ENCODE measurements at regions not wholly inside any gene's neighbourhood (a gene's known extent, or its start where the extent isn't known, plus 50 kb on each side); places are given as distances from the start of the nearest gene placed in this dataset.

GRCh38 chr6:43957273-43957672 is 170.0 kb downstream of the MRPL14 start:
- no peak overlapping the region for H3K4me3 Mint-ChIP-seq
- no peak for ATAC-seq
- CTCF ChIA-PET = no interaction called here
- peaks cover 40% of the 10 kb centered on the region for H3K27me3 Mint-ChIP-seq (ENCODE audit: low read depth)
- POLR2A ChIA-PET = no interaction called here
- H3K4me1 Mint-ChIP-seq (ENCODE audit: low read depth) = no peaks in the 10 kb centered on the region
- no peak overlapping the region for H3K27ac Mint-ChIP-seq
- no peak for DNase-seq
- H3K36me3 Mint-ChIP-seq (ENCODE audit: low read depth) = no peaks in the 10 kb centered on the region
- H3K9me3 Mint-ChIP-seq (ENCODE audit: insufficient read depth) = peaks cover 7% of the 10 kb centered on the region

GRCh38 chr6:43956478-43956877 is 170.8 kb downstream of the MRPL14 start:
- Mint-ChIP-seq H3K27me3 (ENCODE audit: low read depth) (peaks cover 35% of the 10 kb centered on the region), H3K36me3 (ENCODE audit: low read depth) (no peaks in the 10 kb centered on the region), H3K4me1 (ENCODE audit: low read depth) (no peaks in the 10 kb centered on the region), H3K27ac (no peak overlapping the region), H3K4me3 (no peak overlapping the region), H3K9me3 (ENCODE audit: insufficient read depth) (peaks cover 7% of the 10 kb centered on the region)
- DNase-seq (no peak), ATAC-seq (no peak)
- ChIA-PET POLR2A (interaction anchor here (0.6 kb wide), 1 partner anchor 472 kb away, joined by 3 read pairs; no protein-coding TSS in a partner anchor), CTCF (no interaction called here)

- no peaks in the 10 kb centered on the region for H3K36me3 Mint-ChIP-seq (ENCODE audit: low read depth)
- no peak overlapping the region for H3K4me3 Mint-ChIP-seq
- ChIA-PET POLR2A (no interaction called here), CTCF (interaction anchor here (0.8 kb wide), 1 partner anchor 230 kb away, joined by 3 read pairs; no protein-coding TSS in a partner anchor)
- peaks cover 23% of the 10 kb centered on the region for H3K27me3 Mint-ChIP-seq (ENCODE audit: low read depth)
- no peak overlapping the region for H3K27ac Mint-ChIP-seq
- ATAC-seq = no peak
- H3K4me1 Mint-ChIP-seq (ENCODE audit: low read depth) = no peaks in the 10 kb centered on the region
- H3K9me3 Mint-ChIP-seq (ENCODE audit: insufficient read depth) = peaks cover 7% of the 10 kb centered on the region
- DNase-seq = no peak
Observed at GRCh38 chr6:43954311-43955131, 172.7 kb downstream of the MRPL14 start.

GRCh38 chr6:43953794-43954310 is 173.4 kb downstream of the MRPL14 start:
- Mint-ChIP-seq H3K27me3 (ENCODE audit: low read depth) (peaks cover 17% of the 10 kb centered on the region), H3K4me3 (no peak overlapping the region), H3K27ac (no peak overlapping the region), H3K36me3 (ENCODE audit: low read depth) (no peaks in the 10 kb centered on the region), H3K9me3 (ENCODE audit: insufficient read depth) (peaks cover 7% of the 10 kb centered on the region), H3K4me1 (ENCODE audit: low read depth) (no peaks in the 10 kb centered on the region)
- DNase-seq (no peak), ATAC-seq (no peak)
- CTCF ChIA-PET = interaction anchor here (0.8 to 1.5 kb wide), 3 partner anchors 28 to 229 kb away, joined by 3 to 4 read pairs (median 4); no protein-coding TSS in a partner anchor
- POLR2A ChIA-PET = no interaction called here

GRCh38 chr6:43953256-43953655 is 174.0 kb downstream of the MRPL14 start:
- ChIA-PET CTCF (interaction anchor here (1.3 to 1.5 kb wide), 2 partner anchors 27 to 110 kb away, joined by 4 read pairs; no protein-coding TSS in a partner anchor), POLR2A (no interaction called here)
- no peak overlapping the region for H3K4me3 Mint-ChIP-seq
- ATAC-seq (no peak), DNase-seq (no peak)
- H3K4me1 Mint-ChIP-seq (ENCODE audit: low read depth) = no peaks in the 10 kb centered on the region
- peaks cover 7% of the 10 kb centered on the region for H3K9me3 Mint-ChIP-seq (ENCODE audit: insufficient read depth)
- peaks cover 13% of the 10 kb centered on the region for H3K27me3 Mint-ChIP-seq (ENCODE audit: low read depth)
- H3K27ac Mint-ChIP-seq = no peak overlapping the region
- no peaks in the 10 kb centered on the region for H3K36me3 Mint-ChIP-seq (ENCODE audit: low read depth)

GRCh38 chr6:43952746-43953145 is 174.5 kb downstream of the MRPL14 start:
- H3K27me3 Mint-ChIP-seq (ENCODE audit: low read depth) = peaks cover 11% of the 10 kb centered on the region
- H3K4me1 Mint-ChIP-seq (ENCODE audit: low read depth) = no peaks in the 10 kb centered on the region
- ChIA-PET CTCF (interaction anchor here (0.9 to 1.5 kb wide), 3 partner anchors 26 to 110 kb away, joined by 3 to 4 read pairs (median 4); no protein-coding TSS in a partner anchor), POLR2A (no interaction called here)
- DNase-seq (no peak), ATAC-seq (no peak)
- no peaks in the 10 kb centered on the region for H3K36me3 Mint-ChIP-seq (ENCODE audit: low read depth)
- no peak overlapping the region for H3K4me3 Mint-ChIP-seq
- no peak overlapping the region for H3K27ac Mint-ChIP-seq
- peaks cover 7% of the 10 kb centered on the region for H3K9me3 Mint-ChIP-seq (ENCODE audit: insufficient read depth)

- no peak overlapping the region for H3K27ac Mint-ChIP-seq
- DNase-seq (no peak), ATAC-seq (no peak)
- H3K27me3 Mint-ChIP-seq (ENCODE audit: low read depth) = peaks cover 8% of the 10 kb centered on the region
- H3K4me1 Mint-ChIP-seq (ENCODE audit: low read depth) = no peaks in the 10 kb centered on the region
- peaks cover 7% of the 10 kb centered on the region for H3K9me3 Mint-ChIP-seq (ENCODE audit: insufficient read depth)
- ChIA-PET CTCF (interaction anchor here (0.9 to 1.5 kb wide), 4 partner anchors 26 to 123 kb away, joined by 3 to 4 read pairs (median 4); no protein-coding TSS in a partner anchor), POLR2A (no interaction called here)
- no peaks in the 10 kb centered on the region for H3K36me3 Mint-ChIP-seq (ENCODE audit: low read depth)
- H3K4me3 Mint-ChIP-seq = no peak overlapping the region
Observed at GRCh38 chr6:43951756-43952675, 175.2 kb downstream of the MRPL14 start.

- Mint-ChIP-seq H3K4me1 (ENCODE audit: low read depth) (no peaks in the 10 kb centered on the region), H3K36me3 (ENCODE audit: low read depth) (no peaks in the 10 kb centered on the region), H3K27ac (no peak overlapping the region), H3K9me3 (ENCODE audit: insufficient read depth) (peaks cover 6% of the 10 kb centered on the region), H3K27me3 (ENCODE audit: low read depth) (peaks cover 6% of the 10 kb centered on the region), H3K4me3 (no peak overlapping the region)
- ChIA-PET POLR2A (no interaction called here), CTCF (interaction anchor here (1.3 kb wide), 1 partner anchor 124 kb away, joined by 3 read pairs; no protein-coding TSS in a partner anchor)
- DNase-seq = no peak
- ATAC-seq = no peak
Observed at GRCh38 chr6:43951063-43951755, 176.0 kb downstream of the MRPL14 start.

- CTCF ChIA-PET = interaction anchor here (1.3 kb wide), 1 partner anchor 125 kb away, joined by 3 read pairs; no protein-coding TSS in a partner anchor
- POLR2A ChIA-PET = no interaction called here
- H3K27me3 Mint-ChIP-seq (ENCODE audit: low read depth) = peaks cover 5% of the 10 kb centered on the region
- peaks cover 5% of the 10 kb centered on the region for H3K9me3 Mint-ChIP-seq (ENCODE audit: insufficient read depth)
- H3K4me3 Mint-ChIP-seq = no peak overlapping the region
- DNase-seq = no peak
- no peak overlapping the region for H3K27ac Mint-ChIP-seq
- no peaks in the 10 kb centered on the region for H3K36me3 Mint-ChIP-seq (ENCODE audit: low read depth)
- no peak for ATAC-seq
- H3K4me1 Mint-ChIP-seq (ENCODE audit: low read depth) = no peaks in the 10 kb centered on the region
Observed at GRCh38 chr6:43950731-43951062, 176.6 kb downstream of the MRPL14 start.

GRCh38 chr6:43950051-43950605 is 177.1 kb downstream of the MRPL14 start:
- Mint-ChIP-seq H3K27me3 (ENCODE audit: low read depth) (peaks cover 5% of the 10 kb centered on the region), H3K4me1 (ENCODE audit: low read depth) (no peaks in the 10 kb centered on the region), H3K36me3 (ENCODE audit: low read depth) (no peaks in the 10 kb centered on the region), H3K9me3 (ENCODE audit: insufficient read depth) (peaks cover 6% of the 10 kb centered on the region), H3K4me3 (no peak overlapping the region), H3K27ac (no peak overlapping the region)
- no peak for DNase-seq
- POLR2A ChIA-PET = no interaction called here
- no peak for ATAC-seq
- CTCF ChIA-PET = no interaction called here

- Mint-ChIP-seq H3K9me3 (ENCODE audit: insufficient read depth) (peaks cover 12% of the 10 kb centered on the region), H3K4me1 (ENCODE audit: low read depth) (no peaks in the 10 kb centered on the region), H3K36me3 (ENCODE audit: low read depth) (no peaks in the 10 kb centered on the region), H3K27ac (no peak overlapping the region), H3K27me3 (ENCODE audit: low read depth) (peaks cover 5% of the 10 kb centered on the region), H3K4me3 (no peak overlapping the region)
- POLR2A ChIA-PET = interaction anchor here (0.9 kb wide), 1 partner anchor 11 kb away, joined by 3 read pairs; no protein-coding TSS in a partner anchor
- ATAC-seq = no peak
- CTCF ChIA-PET = no interaction called here
- no peak for DNase-seq
Observed at GRCh38 chr6:43949551-43949991, 177.7 kb downstream of the MRPL14 start.

All from activated CD8-positive, alpha-beta T cell treated with anti-CD3 and anti-CD28 coated beads, Interleukin-2, amount 10 ng/mL, durations not matched to agents 7 days and 5 days (primary cell).